ENCODE measurements at regions not wholly inside any gene's neighbourhood (a gene's known extent, or its start where the extent isn't known, plus 50 kb on each side); places are given as distances from the start of the nearest gene placed in this dataset.
"Not testable (repeated sequence)": the region's sequence is repeated elsewhere in the genome, so short reads cannot be mapped to it uniquely, and the experiment has no call there.

GRCh38 chr2:186946896-186947467 is 98.0 kb upstream of the ZSWIM2 start:
- Histone ChIP-seq H3K4me1 (ENCODE audit: control insufficient read depth, insufficient read depth, low read length) (no peaks in the 10 kb centered on the region), H3K27me3 (ENCODE audit: control insufficient read depth in 1 of 2, insufficient read depth in 2 of 2, low read length in 2 of 2) (no peaks in the 10 kb centered on the region), H3K36me3 (ENCODE audit: control insufficient read depth in 2 of 2, insufficient read depth in 2 of 2, low read length in 2 of 2) (no peaks in the 10 kb centered on the region), H3K9ac (ENCODE audit: low read length in 2 of 2) (no peak overlapping the region), H3K4me3 (ENCODE audit: low read length in 2 of 2) (no peak overlapping the region), H3K9me3 (ENCODE audit: control insufficient read depth in 2 of 2, low read length in 2 of 2) (no peaks in the 10 kb centered on the region), H3K27ac (ENCODE audit: low read length) (no peak overlapping the region)

GRCh38 chr2:186941853-186942252 is 92.9 kb upstream of the ZSWIM2 start:
- H3K9ac ChIP-seq (ENCODE audit: low read length in 2 of 2) = no peak overlapping the region
- H3K4me1 ChIP-seq (ENCODE audit: control insufficient read depth, insufficient read depth, low read length) = no peaks in the 10 kb centered on the region
- H3K27ac ChIP-seq (ENCODE audit: low read length) = no peak overlapping the region
- H3K27me3 ChIP-seq (ENCODE audit: control insufficient read depth in 1 of 2, insufficient read depth in 2 of 2, low read length in 2 of 2) = no peaks in the 10 kb centered on the region
- no peaks in the 10 kb centered on the region for H3K36me3 ChIP-seq (ENCODE audit: control insufficient read depth in 2 of 2, insufficient read depth in 2 of 2, low read length in 2 of 2)
- H3K4me3 ChIP-seq (ENCODE audit: low read length in 2 of 2) = no peak overlapping the region
- H3K9me3 ChIP-seq (ENCODE audit: control insufficient read depth in 2 of 2, low read length in 2 of 2) = no peaks in the 10 kb centered on the region

- no peaks in the 10 kb centered on the region for H3K4me1 ChIP-seq (ENCODE audit: control insufficient read depth, insufficient read depth, low read length)
- H3K9me3 ChIP-seq (ENCODE audit: control insufficient read depth in 2 of 2, low read length in 2 of 2) = no peaks in the 10 kb centered on the region
- H3K27me3 ChIP-seq (ENCODE audit: control insufficient read depth in 1 of 2, insufficient read depth in 2 of 2, low read length in 2 of 2) = no peaks in the 10 kb centered on the region
- no peak overlapping the region for H3K9ac ChIP-seq (ENCODE audit: low read length in 2 of 2)
- no peak overlapping the region for H3K27ac ChIP-seq (ENCODE audit: low read length)
- no peaks in the 10 kb centered on the region for H3K36me3 ChIP-seq (ENCODE audit: control insufficient read depth in 2 of 2, insufficient read depth in 2 of 2, low read length in 2 of 2)
- no peak overlapping the region for H3K4me3 ChIP-seq (ENCODE audit: low read length in 2 of 2)
Observed at GRCh38 chr2:186940463-186940862, 91.5 kb upstream of the ZSWIM2 start.

GRCh38 chr2:186934420-186934819 is 85.5 kb upstream of the ZSWIM2 start:
- no peaks in the 10 kb centered on the region for H3K9me3 ChIP-seq (ENCODE audit: control insufficient read depth in 2 of 2, low read length in 2 of 2)
- H3K27ac ChIP-seq (ENCODE audit: low read length) = no peak overlapping the region
- no peak overlapping the region for H3K4me3 ChIP-seq (ENCODE audit: low read length in 2 of 2)
- H3K36me3 ChIP-seq (ENCODE audit: control insufficient read depth in 2 of 2, insufficient read depth in 2 of 2, low read length in 2 of 2) = no peaks in the 10 kb centered on the region
- H3K27me3 ChIP-seq (ENCODE audit: control insufficient read depth in 1 of 2, insufficient read depth in 2 of 2, low read length in 2 of 2) = no peaks in the 10 kb centered on the region
- H3K4me1 ChIP-seq (ENCODE audit: control insufficient read depth, insufficient read depth, low read length) = no peaks in the 10 kb centered on the region
- H3K9ac ChIP-seq (ENCODE audit: low read length in 2 of 2) = no peak overlapping the region

- no peaks in the 10 kb centered on the region for H3K27me3 ChIP-seq (ENCODE audit: control insufficient read depth in 1 of 2, insufficient read depth in 2 of 2, low read length in 2 of 2)
- no peak overlapping the region for H3K27ac ChIP-seq (ENCODE audit: low read length)
- H3K9me3 ChIP-seq (ENCODE audit: control insufficient read depth in 2 of 2, low read length in 2 of 2) = no peaks in the 10 kb centered on the region
Observed at GRCh38 chr2:186927867-186928191, 78.9 kb upstream of the ZSWIM2 start.

GRCh38 chr2:186927185-186927866 is 78.4 kb upstream of the ZSWIM2 start:
- H3K9ac ChIP-seq (ENCODE audit: low read length in 2 of 2) = no peak overlapping the region
- no peaks in the 10 kb centered on the region for H3K36me3 ChIP-seq (ENCODE audit: control insufficient read depth in 2 of 2, insufficient read depth in 2 of 2, low read length in 2 of 2)
- no peaks in the 10 kb centered on the region for H3K9me3 ChIP-seq (ENCODE audit: control insufficient read depth in 2 of 2, low read length in 2 of 2)
- H3K4me3 ChIP-seq (ENCODE audit: low read length in 2 of 2) = no peak overlapping the region
- no peak overlapping the region for H3K27ac ChIP-seq (ENCODE audit: low read length)
- H3K27me3 ChIP-seq (ENCODE audit: control insufficient read depth in 1 of 2, insufficient read depth in 2 of 2, low read length in 2 of 2) = no peaks in the 10 kb centered on the region
- no peaks in the 10 kb centered on the region for H3K4me1 ChIP-seq (ENCODE audit: control insufficient read depth, insufficient read depth, low read length)

More at GRCh38 chr2:186927867-186928191, 78.9 kb upstream of the ZSWIM2 start:
- Histone ChIP-seq H3K9ac (ENCODE audit: low read length in 2 of 2) (no peak overlapping the region), H3K4me3 (ENCODE audit: low read length in 2 of 2) (no peak overlapping the region), H3K36me3 (ENCODE audit: control insufficient read depth in 2 of 2, insufficient read depth in 2 of 2, low read length in 2 of 2) (no peaks in the 10 kb centered on the region), H3K4me1 (ENCODE audit: control insufficient read depth, insufficient read depth, low read length) (no peaks in the 10 kb centered on the region)

GRCh38 chr2:186925514-186925913 is 76.5 kb upstream of the ZSWIM2 start:
- Histone ChIP-seq H3K9ac (ENCODE audit: low read length in 2 of 2) (no peak overlapping the region), H3K27me3 (ENCODE audit: control insufficient read depth in 1 of 2, insufficient read depth in 2 of 2, low read length in 2 of 2) (no peaks in the 10 kb centered on the region), H3K4me3 (ENCODE audit: low read length in 2 of 2) (no peak overlapping the region), H3K9me3 (ENCODE audit: control insufficient read depth in 2 of 2, low read length in 2 of 2) (no peaks in the 10 kb centered on the region), H3K36me3 (ENCODE audit: control insufficient read depth in 2 of 2, insufficient read depth in 2 of 2, low read length in 2 of 2) (no peaks in the 10 kb centered on the region), H3K4me1 (ENCODE audit: control insufficient read depth, insufficient read depth, low read length) (no peaks in the 10 kb centered on the region), H3K27ac (ENCODE audit: low read length) (no peak overlapping the region)

GRCh38 chr2:186922316-186922715 is 73.3 kb upstream of the ZSWIM2 start:
- H3K27me3 ChIP-seq (ENCODE audit: control insufficient read depth in 1 of 2, insufficient read depth in 2 of 2, low read length in 2 of 2); H3K4me1 ChIP-seq (ENCODE audit: control insufficient read depth, insufficient read depth, low read length); H3K9ac ChIP-seq (ENCODE audit: low read length in 2 of 2); H3K36me3 ChIP-seq (ENCODE audit: control insufficient read depth in 2 of 2, insufficient read depth in 2 of 2, low read length in 2 of 2); H3K4me3 ChIP-seq (ENCODE audit: low read length in 2 of 2); H3K9me3 ChIP-seq (ENCODE audit: control insufficient read depth in 2 of 2, low read length in 2 of 2); H3K27ac ChIP-seq (ENCODE audit: low read length): not testable (repeated sequence)

- no peaks in the 10 kb centered on the region for H3K4me1 ChIP-seq (ENCODE audit: control insufficient read depth, insufficient read depth, low read length)
- no peaks in the 10 kb centered on the region for H3K36me3 ChIP-seq (ENCODE audit: control insufficient read depth in 2 of 2, insufficient read depth in 2 of 2, low read length in 2 of 2)
- H3K27me3 ChIP-seq (ENCODE audit: control insufficient read depth in 1 of 2, insufficient read depth in 2 of 2, low read length in 2 of 2) = no peaks in the 10 kb centered on the region
- H3K9me3 ChIP-seq (ENCODE audit: control insufficient read depth in 2 of 2, low read length in 2 of 2) = no peaks in the 10 kb centered on the region
- H3K9ac ChIP-seq (ENCODE audit: low read length in 2 of 2) = no peak overlapping the region
- no peak overlapping the region for H3K4me3 ChIP-seq (ENCODE audit: low read length in 2 of 2)
- H3K27ac ChIP-seq (ENCODE audit: low read length) = no peak overlapping the region
Observed at GRCh38 chr2:186919296-186919695, 70.3 kb upstream of the ZSWIM2 start.

- no peaks in the 10 kb centered on the region for H3K27me3 ChIP-seq (ENCODE audit: control insufficient read depth in 1 of 2, insufficient read depth in 2 of 2, low read length in 2 of 2)
- no peak overlapping the region for H3K4me3 ChIP-seq (ENCODE audit: low read length in 2 of 2)
- H3K4me1 ChIP-seq (ENCODE audit: control insufficient read depth, insufficient read depth, low read length) = no peaks in the 10 kb centered on the region
- no peak overlapping the region for H3K9ac ChIP-seq (ENCODE audit: low read length in 2 of 2)
- H3K36me3 ChIP-seq (ENCODE audit: control insufficient read depth in 2 of 2, insufficient read depth in 2 of 2, low read length in 2 of 2) = no peaks in the 10 kb centered on the region
- no peak overlapping the region for H3K27ac ChIP-seq (ENCODE audit: low read length)
- H3K9me3 ChIP-seq (ENCODE audit: control insufficient read depth in 2 of 2, low read length in 2 of 2) = no peaks in the 10 kb centered on the region
Observed at GRCh38 chr2:186918495-186918894, 69.5 kb upstream of the ZSWIM2 start.

GRCh38 chr2:186917866-186918265 is 68.9 kb upstream of the ZSWIM2 start:
- Histone ChIP-seq H3K36me3 (ENCODE audit: control insufficient read depth in 2 of 2, insufficient read depth in 2 of 2, low read length in 2 of 2) (no peaks in the 10 kb centered on the region), H3K9me3 (ENCODE audit: control insufficient read depth in 2 of 2, low read length in 2 of 2) (no peaks in the 10 kb centered on the region), H3K27me3 (ENCODE audit: control insufficient read depth in 1 of 2, insufficient read depth in 2 of 2, low read length in 2 of 2) (no peaks in the 10 kb centered on the region), H3K27ac (ENCODE audit: low read length) (no peak overlapping the region), H3K4me1 (ENCODE audit: control insufficient read depth, insufficient read depth, low read length) (no peaks in the 10 kb centered on the region), H3K4me3 (ENCODE audit: low read length in 2 of 2) (no peak overlapping the region), H3K9ac (ENCODE audit: low read length in 2 of 2) (no peak overlapping the region)
